ENCODE measurements at regions not wholly inside any gene's neighbourhood (a gene's known extent, or its start where the extent isn't known, plus 50 kb on each side); places are given as distances from the start of the nearest gene placed in this dataset.

DNA sequence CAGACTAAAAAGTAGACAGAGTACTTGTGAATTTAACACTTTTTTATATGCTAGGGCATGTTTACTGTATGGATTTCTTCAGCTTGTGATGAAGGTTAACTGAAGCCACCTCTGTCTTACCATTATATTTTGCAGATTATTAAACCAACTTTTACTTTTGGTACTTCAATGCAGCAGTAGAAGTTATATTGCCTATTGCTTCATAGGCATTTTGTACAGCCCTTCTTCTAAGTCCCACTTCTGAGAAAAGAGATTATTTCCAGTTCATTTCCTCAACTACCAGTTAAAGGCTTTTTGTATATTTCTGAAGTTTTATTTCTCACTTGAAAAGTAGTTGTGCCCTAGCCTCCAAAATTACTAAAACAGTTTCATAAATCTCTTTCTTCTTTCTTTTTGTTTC is 151.7 kb upstream of the FOXN2 start:
- ATAC-seq (no peak), DNase-seq (no peak)
- no peak overlapping the region for H3K27ac ChIP-seq
- intact Hi-C loops (cut with DNase I) = no loop called here
- no peak overlapping the region for H3K4me3 ChIP-seq
- TF ChIP-seq, protein P1, sequence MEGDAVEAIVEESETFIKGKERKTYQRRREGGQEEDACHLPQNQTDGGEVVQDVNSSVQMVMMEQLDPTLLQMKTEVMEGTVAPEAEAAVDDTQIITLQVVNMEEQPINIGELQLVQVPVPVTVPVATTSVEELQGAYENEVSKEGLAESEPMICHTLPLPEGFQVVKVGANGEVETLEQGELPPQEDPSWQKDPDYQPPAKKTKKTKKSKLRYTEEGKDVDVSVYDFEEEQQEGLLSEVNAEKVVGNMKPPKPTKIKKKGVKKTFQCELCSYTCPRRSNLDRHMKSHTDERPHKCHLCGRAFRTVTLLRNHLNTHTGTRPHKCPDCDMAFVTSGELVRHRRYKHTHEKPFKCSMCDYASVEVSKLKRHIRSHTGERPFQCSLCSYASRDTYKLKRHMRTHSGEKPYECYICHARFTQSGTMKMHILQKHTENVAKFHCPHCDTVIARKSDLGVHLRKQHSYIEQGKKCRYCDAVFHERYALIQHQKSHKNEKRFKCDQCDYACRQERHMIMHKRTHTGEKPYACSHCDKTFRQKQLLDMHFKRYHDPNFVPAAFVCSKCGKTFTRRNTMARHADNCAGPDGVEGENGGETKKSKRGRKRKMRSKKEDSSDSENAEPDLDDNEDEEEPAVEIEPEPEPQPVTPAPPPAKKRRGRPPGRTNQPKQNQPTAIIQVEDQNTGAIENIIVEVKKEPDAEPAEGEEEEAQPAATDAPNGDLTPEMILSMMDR (IDR thresholded peaks at IDR 0.05) = no peak
- H3K27me3 ChIP-seq (ENCODE audit: insufficient read depth in 3 of 3, low read length in 2 of 3) = no peaks in the 10 kb centered on the region
- H3K9me3 ChIP-seq = peaks cover 17% of the 10 kb centered on the region
- H3K4me1 ChIP-seq = no peaks in the 10 kb centered on the region
- H3K36me3 ChIP-seq (ENCODE audit: insufficient read depth in 1 of 2, low read depth in 1 of 2) = no peaks in the 10 kb centered on the region

DNA sequence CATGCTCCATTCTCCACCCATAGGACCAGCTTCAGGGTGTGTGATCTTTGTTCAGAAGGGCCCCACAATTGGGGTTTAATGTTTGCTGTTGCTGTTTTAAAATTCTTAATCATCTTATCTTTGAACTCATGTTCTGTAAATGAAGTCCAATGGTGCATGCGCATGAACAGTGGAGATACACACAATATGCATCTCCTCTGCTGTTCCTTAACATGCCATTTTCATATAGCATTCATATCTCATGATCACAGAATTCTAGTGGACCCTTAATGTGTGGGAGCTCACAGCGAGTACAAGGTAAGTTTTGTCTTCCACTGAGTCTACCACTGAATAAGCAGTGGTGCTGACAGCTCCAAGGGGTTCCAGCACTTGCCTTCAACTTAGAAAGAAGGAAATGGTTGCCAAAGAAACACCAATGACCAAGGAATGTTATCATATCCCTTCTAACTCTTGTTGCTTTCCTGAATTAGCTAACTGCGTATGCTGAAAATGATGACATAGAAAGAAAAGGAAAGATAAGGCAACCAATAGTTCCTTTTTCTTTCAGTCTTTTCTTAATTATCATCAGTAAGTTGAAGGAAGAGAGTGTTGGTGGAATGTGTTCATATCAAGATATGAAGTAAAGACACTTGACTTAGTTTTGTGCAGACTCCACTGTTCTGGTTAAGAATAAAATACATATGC is 149.3 kb upstream of the FOXN2 start:
- H3K9me3 ChIP-seq = peaks cover 9% of the 10 kb centered on the region
- H3K36me3 ChIP-seq (ENCODE audit: insufficient read depth in 1 of 2, low read depth in 1 of 2) = no peaks in the 10 kb centered on the region
- no peaks in the 10 kb centered on the region for H3K27me3 ChIP-seq (ENCODE audit: insufficient read depth in 3 of 3, low read length in 2 of 3)
- H3K4me3 ChIP-seq = no peak overlapping the region
- TF ChIP-seq, protein P1 (IDR thresholded peaks at IDR 0.05) = no peak
- 91 to 94% (median 92%) methylated on average over 3 of the region's 3 CpGs for WGBS, 3 donors
- no peak for DNase-seq
- H3K4me1 ChIP-seq = no peaks in the 10 kb centered on the region
- no peak for ATAC-seq
- intact Hi-C loops (cut with DNase I) = no loop called here
- no peak overlapping the region for H3K27ac ChIP-seq

DNA sequence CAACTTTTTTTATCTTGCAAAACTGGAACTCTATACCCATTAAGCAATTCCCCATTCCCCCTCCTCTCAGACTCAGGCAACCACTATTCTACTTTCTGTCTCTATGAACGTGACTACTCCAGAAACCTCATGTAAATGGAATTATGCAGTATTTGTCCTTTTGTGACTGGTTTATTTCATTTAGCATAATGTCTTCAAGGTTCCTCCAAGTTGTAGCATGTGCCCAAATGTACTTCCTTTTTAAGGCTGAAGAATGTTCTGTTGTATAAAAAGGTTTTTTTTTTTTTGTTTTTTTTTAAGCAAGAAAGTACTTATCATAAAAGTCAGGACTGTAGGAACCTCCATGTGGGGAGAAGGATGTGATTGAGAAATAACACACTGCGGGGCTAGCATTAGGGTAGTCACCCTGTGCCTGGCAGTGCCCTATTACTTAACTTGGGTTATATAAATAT is 145.3 kb upstream of the FOXN2 start:
- Histone ChIP-seq H3K36me3 (ENCODE audit: insufficient read depth in 1 of 2, low read depth in 1 of 2) (no peaks in the 10 kb centered on the region), H3K27ac (no peak overlapping the region), H3K27me3 (ENCODE audit: insufficient read depth in 3 of 3, low read length in 2 of 3) (no peaks in the 10 kb centered on the region), H3K9me3 (no peaks in the 10 kb centered on the region), H3K4me3 (no peak overlapping the region), H3K4me1 (no peaks in the 10 kb centered on the region)
- WGBS, 3 donors = 74 to 88% (median 82%) methylated on average over 2 of the region's 2 CpGs
- ATAC-seq (no peak), DNase-seq (no peak)
- intact Hi-C loops (cut with DNase I) = no loop called here
- TF ChIP-seq, protein P1 (IDR thresholded peaks at IDR 0.05) = no peak

DNA sequence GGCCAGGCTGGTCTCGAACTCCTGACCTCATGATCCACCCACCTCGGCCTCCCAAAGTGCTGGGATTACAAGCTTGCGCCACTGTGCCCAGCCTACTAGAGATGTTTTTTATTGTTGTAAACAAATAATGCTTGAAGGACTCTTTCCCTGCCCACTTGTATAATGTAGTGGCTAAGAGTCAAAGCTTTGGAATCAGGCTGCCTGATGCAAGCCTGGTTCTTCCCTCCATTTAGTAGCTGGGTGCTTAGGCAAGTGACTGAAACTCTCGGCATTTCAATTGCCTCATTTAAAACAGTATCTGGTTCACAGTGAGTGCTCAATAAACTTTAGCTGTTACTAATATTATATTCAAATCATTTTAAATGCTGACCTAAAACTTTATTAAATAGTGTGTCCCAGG is 144.2 kb upstream of the FOXN2 start:
- ATAC-seq (no peak), DNase-seq (no peak)
- H3K36me3 ChIP-seq (ENCODE audit: insufficient read depth in 1 of 2, low read depth in 1 of 2) = no peaks in the 10 kb centered on the region
- H3K4me1 ChIP-seq = no peaks in the 10 kb centered on the region
- H3K27ac ChIP-seq = no peak overlapping the region
- no peaks in the 10 kb centered on the region for H3K9me3 ChIP-seq
- H3K4me3 ChIP-seq = no peak overlapping the region
- TF ChIP-seq, protein P1 (IDR thresholded peaks at IDR 0.05) = no peak
- WGBS, 3 donors = 88 to 94% (median 93%) methylated on average over 4 of the region's 4 CpGs
- no peaks in the 10 kb centered on the region for H3K27me3 ChIP-seq (ENCODE audit: insufficient read depth in 3 of 3, low read length in 2 of 3)
- intact Hi-C loops (cut with DNase I) = no loop called here

DNA sequence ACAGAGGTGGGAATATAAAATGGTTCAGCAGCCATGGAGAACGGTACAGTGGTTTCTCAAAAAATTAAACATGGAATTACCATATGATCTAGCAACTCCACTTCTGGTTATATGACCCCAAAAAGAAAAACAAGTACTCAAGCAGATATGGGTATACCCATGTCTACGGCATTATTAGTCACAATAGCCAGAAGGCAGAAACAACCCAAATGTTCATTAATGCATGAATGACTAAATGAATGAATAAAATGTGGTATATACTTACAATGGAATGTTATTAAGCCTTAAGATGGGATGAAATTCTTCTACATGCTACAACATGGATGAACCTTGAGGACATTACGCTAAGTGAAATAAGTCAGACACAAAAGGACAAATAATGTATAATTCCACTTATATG is 141.3 kb upstream of the FOXN2 start:
- no peaks in the 10 kb centered on the region for H3K9me3 ChIP-seq
- no peak overlapping the region for H3K4me3 ChIP-seq
- DNase-seq = no peak
- TF ChIP-seq, protein P1 (IDR thresholded peaks at IDR 0.05) = no peak
- no peaks in the 10 kb centered on the region for H3K36me3 ChIP-seq (ENCODE audit: insufficient read depth in 1 of 2, low read depth in 1 of 2)
- no peak for ATAC-seq
- no peaks in the 10 kb centered on the region for H3K4me1 ChIP-seq
- no peak overlapping the region for H3K27ac ChIP-seq
- intact Hi-C loops (cut with DNase I) = no loop called here
- WGBS, 3 donors = 79 to 98% (median 97%) methylated on average over 3 of the region's 3 CpGs
- H3K27me3 ChIP-seq (ENCODE audit: insufficient read depth in 3 of 3, low read length in 2 of 3) = no peaks in the 10 kb centered on the region

Measured in psoas muscle (tissue), 7 donors.